Activated T-cell treated with anti-CD3 and anti-CD28 coated beads, Interleukin-2, amount 50 U/mL, for 72 hours (primary cell): ENCODE measurements at regions not wholly inside any gene's neighbourhood (a gene's known extent, or its start where the extent isn't known, plus 50 kb on each side); places are given as distances from the start of the nearest gene placed in this dataset.

ENCODE experiments used
- ATAC-seq, 2 donors: fragments of 150-1000 bp; cut with Tn5 transposase; replicated peaks in 1 of 2; 2 replicates each; pipeline ENCODE4 v1.10.0; 2021; ENCODE audit warnings: moderate library complexity in 2 of 2, mild to moderate bottlenecking in 1 of 2
- DNase-seq, 2 donors: peaks; one replicate each; pipeline ENCODE4 v3.0.0; 2021 to 2022; ENCODE audit warnings: mixed read lengths in 1 of 2
- H3K27ac Mint-ChIP-seq: one replicate; pipeline ENCODE4 v1.8.0; 2022; ENCODE audit warnings: mild to moderate bottlenecking, moderate library complexity, mixed read lengths
- H3K27me3 Mint-ChIP-seq: one replicate; pipeline ENCODE4 v1.8.0; 2022; ENCODE audit warnings: low read depth, mixed read lengths
- H3K36me3 Mint-ChIP-seq, 2 donors: one replicate each; pipeline ENCODE4 v1.8.0; 2022; ENCODE audit warnings: mixed read lengths in 2 of 2, mild to moderate bottlenecking in 1 of 2; ENCODE audit not compliant: insufficient read depth in 2 of 2
- H3K4me1 Mint-ChIP-seq: one replicate; pipeline ENCODE4 v1.8.0; 2022; ENCODE audit warnings: low read depth, mixed read lengths
- H3K4me3 Mint-ChIP-seq, 2 donors: one replicate each; pipeline ENCODE4 v1.8.0; 2022; ENCODE audit warnings: mild to moderate bottlenecking in 2 of 2, mixed read lengths in 2 of 2, moderate library complexity in 2 of 2
- H3K9me3 Mint-ChIP-seq, 2 donors: one replicate each; pipeline ENCODE4 v1.8.0; 2022; ENCODE audit warnings: mixed read lengths in 2 of 2

DNA sequence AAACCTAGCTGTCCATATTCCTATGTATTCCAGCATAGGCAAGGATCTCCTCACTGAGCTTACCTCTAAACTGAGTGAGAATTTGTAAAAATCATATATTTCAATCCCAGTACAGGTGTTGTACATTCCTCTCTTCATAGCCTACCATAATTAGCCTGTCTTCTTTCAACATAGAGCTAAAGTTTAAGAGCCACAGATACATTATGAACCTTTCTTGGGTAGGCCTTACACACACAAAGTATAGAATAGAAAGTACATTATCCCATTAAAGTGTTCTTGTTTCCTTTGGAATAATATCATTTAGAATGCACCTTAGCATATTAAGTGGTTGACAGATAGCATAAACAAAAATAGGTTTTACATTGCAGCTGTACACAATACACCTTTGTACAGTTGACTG lies 282.1 kb upstream of the TMEM161B start:
- H3K27ac Mint-ChIP-seq = no peak overlapping the region
- H3K36me3 Mint-ChIP-seq = no peaks in the 10 kb centered on the region
- ATAC-seq = no peak
- no peak for DNase-seq
- no peak overlapping the region for H3K4me3 Mint-ChIP-seq
- no peaks in the 10 kb centered on the region for H3K4me1 Mint-ChIP-seq
- H3K27me3 Mint-ChIP-seq = no peaks in the 10 kb centered on the region
- H3K9me3 Mint-ChIP-seq = no peaks in the 10 kb centered on the region

DNA sequence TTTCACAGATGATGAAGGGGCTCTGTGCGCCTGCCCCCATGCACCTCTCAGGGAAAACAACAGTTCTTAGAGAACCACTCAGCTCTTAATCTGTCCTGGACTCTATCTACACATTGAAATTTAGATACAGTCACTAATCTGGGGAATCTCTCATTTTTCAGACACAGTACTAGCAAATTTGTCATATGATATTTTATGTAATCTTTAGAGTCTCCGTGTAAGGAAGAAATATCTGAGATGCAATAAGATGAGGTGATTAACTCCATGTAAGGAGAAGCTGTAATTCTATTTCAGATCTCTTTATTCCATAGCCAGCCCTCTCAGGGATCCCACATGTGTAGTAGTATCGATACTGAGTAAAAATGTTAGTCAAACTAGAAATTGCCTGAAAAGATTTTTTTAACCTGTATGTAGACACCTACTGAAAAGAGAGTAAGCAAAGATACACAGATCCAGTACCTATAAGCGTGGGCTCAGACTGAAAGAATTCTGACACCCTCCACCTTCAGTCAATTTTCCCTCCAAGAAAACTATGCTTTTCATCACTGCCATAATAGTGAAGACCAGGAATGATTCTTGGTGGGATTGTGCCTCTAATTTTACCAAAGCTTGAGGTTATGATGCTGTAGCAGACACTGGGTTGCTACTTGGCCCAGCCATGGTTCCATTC lies 279.6 kb upstream of the TMEM161B start:
- Mint-ChIP-seq H3K27ac (no peak overlapping the region), H3K4me3 (no peak overlapping the region), H3K9me3 (no peaks in the 10 kb centered on the region), H3K4me1 (no peaks in the 10 kb centered on the region), H3K36me3 (no peaks in the 10 kb centered on the region), H3K27me3 (no peaks in the 10 kb centered on the region)
- ATAC-seq = no peak
- no peak for DNase-seq

DNA sequence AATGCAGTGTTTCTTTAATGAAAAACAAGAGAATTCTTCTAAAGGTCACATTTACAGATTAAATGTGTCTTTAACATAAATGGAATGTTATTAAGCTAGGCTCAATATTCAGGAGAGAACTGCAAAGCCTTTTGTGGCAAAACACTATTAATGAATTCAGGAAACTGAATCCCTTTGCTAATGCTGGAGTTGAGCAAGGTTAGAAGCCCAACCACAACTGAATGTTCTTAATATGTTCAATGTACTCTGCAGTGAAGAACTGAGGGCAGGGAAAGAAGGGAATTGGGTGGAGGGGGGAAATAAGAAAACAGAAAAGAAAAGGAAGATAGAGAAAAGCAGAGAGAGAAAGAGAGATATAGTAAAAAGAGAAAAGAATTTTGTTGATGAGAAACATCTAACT lies 276.7 kb upstream of the TMEM161B start:
- Mint-ChIP-seq H3K4me3 (no peak overlapping the region), H3K36me3 (no peaks in the 10 kb centered on the region), H3K4me1 (no peaks in the 10 kb centered on the region), H3K27me3 (no peaks in the 10 kb centered on the region), H3K27ac (no peak overlapping the region), H3K9me3 (no peaks in the 10 kb centered on the region)
- DNase-seq (no peak), ATAC-seq (no peak)

DNA sequence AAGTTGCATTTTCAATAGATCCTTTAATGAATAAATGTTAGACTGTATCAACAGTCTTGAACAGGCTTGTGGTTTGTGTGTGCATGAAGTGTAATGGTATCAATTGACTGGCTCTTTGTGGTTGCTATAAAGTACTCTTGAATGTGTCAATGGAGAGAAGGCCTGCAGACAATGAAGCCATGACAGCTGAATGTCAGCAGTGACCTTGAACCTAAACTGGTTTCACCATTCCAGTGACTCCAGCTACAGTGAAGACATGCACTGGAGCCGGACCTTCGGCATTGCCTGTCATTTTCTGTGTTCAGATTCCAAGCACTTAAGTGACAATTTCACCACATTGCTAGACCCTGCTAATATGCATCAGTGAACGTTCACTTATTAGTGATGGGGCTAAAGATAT lies 276.0 kb upstream of the TMEM161B start:
- H3K4me3 Mint-ChIP-seq = no peak overlapping the region
- H3K9me3 Mint-ChIP-seq = no peaks in the 10 kb centered on the region
- no peaks in the 10 kb centered on the region for H3K36me3 Mint-ChIP-seq
- DNase-seq (no peak), ATAC-seq (no peak)
- no peaks in the 10 kb centered on the region for H3K27me3 Mint-ChIP-seq
- no peak overlapping the region for H3K27ac Mint-ChIP-seq
- H3K4me1 Mint-ChIP-seq = no peaks in the 10 kb centered on the region

DNA sequence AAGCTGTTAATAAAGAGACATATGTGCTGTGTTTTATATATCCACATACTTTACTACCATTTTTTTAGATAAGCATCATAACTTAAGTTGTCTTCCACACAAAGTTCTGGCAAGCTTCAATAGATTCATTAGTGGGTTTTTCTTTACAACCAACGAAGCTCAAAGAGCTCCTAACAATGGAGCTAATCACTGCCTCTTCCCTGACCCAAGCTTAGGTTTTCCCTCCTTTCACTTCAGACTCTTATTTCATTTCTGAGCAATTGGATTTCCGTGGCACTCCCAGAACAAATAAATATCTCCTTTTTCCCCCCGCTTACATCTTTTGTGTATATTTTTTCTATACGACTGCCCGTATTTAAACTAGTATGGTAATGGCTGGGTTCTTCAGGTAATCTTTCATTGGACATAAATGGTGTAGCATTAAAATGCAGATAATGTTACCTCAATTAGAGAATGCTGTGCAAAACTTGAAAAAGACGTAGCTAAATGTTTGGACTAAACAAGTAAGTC lies 275.5 kb upstream of the TMEM161B start:
- ATAC-seq (no peak), DNase-seq (no peak)
- no peaks in the 10 kb centered on the region for H3K36me3 Mint-ChIP-seq
- no peaks in the 10 kb centered on the region for H3K9me3 Mint-ChIP-seq
- H3K27ac Mint-ChIP-seq = no peak overlapping the region
- H3K4me1 Mint-ChIP-seq = no peaks in the 10 kb centered on the region
- H3K27me3 Mint-ChIP-seq = peaks cover under 1% of the 10 kb centered on the region
- H3K4me3 Mint-ChIP-seq = no peak overlapping the region

DNA sequence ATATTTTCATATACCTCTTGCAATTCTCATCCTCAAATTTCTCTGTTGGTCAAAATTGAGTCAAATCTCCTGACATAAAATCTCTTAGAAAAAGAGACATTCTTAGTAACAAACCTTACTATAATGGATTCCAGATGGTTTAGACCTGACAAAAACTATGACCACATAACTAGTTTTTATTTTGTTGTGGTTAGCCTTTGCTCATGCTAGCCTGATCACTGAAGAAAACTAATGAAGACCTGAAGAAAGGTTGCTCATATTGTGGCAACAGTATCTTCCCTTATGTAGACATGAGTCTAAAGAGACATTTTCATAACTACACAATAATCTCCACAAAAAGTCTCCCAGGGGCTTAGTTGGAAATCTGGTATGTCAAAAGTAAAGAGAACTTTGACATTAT lies 274.1 kb upstream of the TMEM161B start:
- Mint-ChIP-seq H3K27ac (no peak overlapping the region), H3K27me3 (peaks cover 11% of the 10 kb centered on the region), H3K4me3 (no peak overlapping the region), H3K9me3 (no peaks in the 10 kb centered on the region), H3K4me1 (no peaks in the 10 kb centered on the region), H3K36me3 (no peaks in the 10 kb centered on the region)
- ATAC-seq = no peak
- DNase-seq = no peak

DNA sequence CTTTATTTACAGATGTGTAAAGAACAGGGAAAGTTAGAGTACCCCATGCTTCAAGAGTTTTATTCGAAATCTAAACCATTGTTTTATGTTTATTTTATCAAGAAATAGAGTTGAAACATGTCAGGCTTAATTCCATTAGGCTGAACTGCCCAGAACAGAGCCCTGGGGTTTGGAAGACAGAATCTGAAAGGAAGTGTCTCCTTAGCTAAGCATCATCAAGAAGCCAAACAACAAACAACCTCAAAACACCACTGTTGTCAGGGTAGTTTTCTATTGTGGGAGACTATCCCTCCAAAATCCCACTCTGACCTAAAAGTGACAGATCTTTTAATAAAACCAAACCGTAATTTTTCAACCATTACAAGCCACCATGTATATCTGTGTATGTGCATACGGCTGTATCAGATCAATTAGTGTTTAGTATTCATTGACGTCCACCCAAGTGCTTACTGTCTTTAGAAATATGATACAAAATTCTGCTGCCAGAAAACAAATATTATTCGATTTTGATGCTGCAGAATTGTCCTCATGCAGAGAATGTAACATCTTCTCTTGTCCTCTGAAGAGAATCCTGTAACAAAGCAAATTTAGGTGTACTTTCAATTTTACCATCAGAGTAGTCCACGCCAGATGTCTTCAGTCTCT lies 271.9 kb upstream of the TMEM161B start:
- no peaks in the 10 kb centered on the region for H3K9me3 Mint-ChIP-seq
- H3K27ac Mint-ChIP-seq = no peak overlapping the region
- DNase-seq (no peak), ATAC-seq (no peak)
- H3K4me1 Mint-ChIP-seq = no peaks in the 10 kb centered on the region
- H3K4me3 Mint-ChIP-seq = no peak overlapping the region
- no peaks in the 10 kb centered on the region for H3K36me3 Mint-ChIP-seq
- peaks cover 11% of the 10 kb centered on the region for H3K27me3 Mint-ChIP-seq

DNA sequence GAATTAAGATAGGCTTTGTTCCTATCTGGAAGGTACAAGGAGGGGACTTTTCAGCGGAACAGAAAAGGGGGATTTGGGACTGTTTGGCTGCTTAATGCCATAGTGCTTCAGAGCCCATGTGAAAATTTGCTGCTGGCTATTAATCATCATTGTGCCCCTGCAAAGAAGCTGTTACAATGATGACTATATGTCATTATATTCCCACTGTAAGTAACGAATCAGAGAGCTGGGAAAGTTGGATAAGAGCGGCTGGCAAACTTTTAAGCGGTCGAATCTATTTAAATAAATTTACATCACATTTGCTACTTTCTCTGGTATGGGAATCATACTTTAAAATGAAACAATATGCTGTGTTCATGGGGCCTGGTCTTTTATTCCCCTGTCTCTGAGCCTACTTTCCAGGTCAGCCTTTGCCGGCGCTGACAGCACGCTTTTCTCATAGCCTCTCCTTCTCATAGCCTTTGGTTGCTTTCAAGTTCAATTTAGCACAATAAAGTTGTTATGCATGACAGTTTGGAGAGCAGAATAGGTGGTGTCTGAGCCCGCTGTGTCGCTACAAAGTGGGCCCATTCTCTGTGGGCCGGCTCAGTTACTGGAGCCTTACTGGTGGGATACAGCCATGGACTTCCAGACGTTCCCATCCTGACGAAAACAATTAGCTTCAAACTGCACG lies 271.2 kb upstream of the TMEM161B start:
- ATAC-seq (no peak), DNase-seq (no peak)
- Mint-ChIP-seq H3K9me3 (no peaks in the 10 kb centered on the region), H3K36me3 (no peaks in the 10 kb centered on the region), H3K4me3 (no peak overlapping the region), H3K27me3 (peaks cover 11% of the 10 kb centered on the region), H3K27ac (no peak overlapping the region), H3K4me1 (no peaks in the 10 kb centered on the region)

DNA sequence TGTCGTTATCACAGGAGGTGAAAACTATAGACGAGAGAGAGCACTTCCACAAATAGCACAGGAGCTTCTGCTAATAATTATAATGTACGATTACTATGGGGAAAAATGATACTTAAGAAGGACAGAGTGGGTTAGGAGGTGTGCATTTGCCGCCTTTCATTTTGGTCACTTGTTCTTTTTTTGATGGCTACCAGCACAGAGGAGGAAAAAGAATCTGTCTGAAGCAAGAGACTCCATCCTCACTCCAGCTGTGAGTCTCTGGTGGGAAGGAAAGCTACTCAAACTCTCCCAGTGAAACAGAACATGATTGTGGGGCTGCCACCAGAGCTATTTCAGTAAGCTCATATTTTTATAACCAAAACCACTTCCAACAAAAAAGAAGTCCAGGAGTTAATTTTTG lies 270.4 kb upstream of the TMEM161B start:
- peaks cover 0 to under 1% of the 10 kb centered on the region in 2 donors for H3K36me3 Mint-ChIP-seq
- ATAC-seq = no peak
- no peak overlapping the region for H3K4me3 Mint-ChIP-seq
- no peaks in the 10 kb centered on the region for H3K4me1 Mint-ChIP-seq
- H3K27ac Mint-ChIP-seq = no peak overlapping the region
- DNase-seq = no peak
- peaks cover 12% of the 10 kb centered on the region for H3K27me3 Mint-ChIP-seq
- H3K9me3 Mint-ChIP-seq = peaks cover 0 to under 1% of the 10 kb centered on the region in 2 donors

DNA sequence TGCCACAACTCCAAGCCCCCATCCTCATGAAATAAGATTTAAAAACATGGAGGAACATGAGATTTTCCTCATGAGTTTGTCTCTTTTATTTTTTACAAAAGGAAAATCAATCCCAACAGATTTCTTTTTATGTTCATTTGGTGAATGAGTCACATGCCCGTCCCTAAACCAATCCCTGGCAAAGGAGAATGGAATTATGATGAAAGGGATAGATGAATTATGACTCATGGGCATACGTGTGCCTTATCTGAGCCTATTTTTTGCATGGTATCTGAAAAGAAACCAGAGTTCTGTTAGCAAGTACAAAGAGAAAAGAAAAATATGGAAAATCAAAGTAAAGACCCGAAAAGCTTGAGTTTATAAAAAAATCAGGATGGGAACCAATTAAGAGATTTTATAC lies 267.5 kb upstream of the TMEM161B start:
- peaks cover 2 to 6% of the 10 kb centered on the region in 2 donors for H3K9me3 Mint-ChIP-seq
- DNase-seq (no peak), ATAC-seq (no peak)
- H3K4me3 Mint-ChIP-seq = no peak overlapping the region
- H3K36me3 Mint-ChIP-seq = peaks cover 0 to 4% of the 10 kb centered on the region in 2 donors
- H3K4me1 Mint-ChIP-seq = no peaks in the 10 kb centered on the region
- peaks cover 31% of the 10 kb centered on the region for H3K27me3 Mint-ChIP-seq
- H3K27ac Mint-ChIP-seq = no peak overlapping the region

DNA sequence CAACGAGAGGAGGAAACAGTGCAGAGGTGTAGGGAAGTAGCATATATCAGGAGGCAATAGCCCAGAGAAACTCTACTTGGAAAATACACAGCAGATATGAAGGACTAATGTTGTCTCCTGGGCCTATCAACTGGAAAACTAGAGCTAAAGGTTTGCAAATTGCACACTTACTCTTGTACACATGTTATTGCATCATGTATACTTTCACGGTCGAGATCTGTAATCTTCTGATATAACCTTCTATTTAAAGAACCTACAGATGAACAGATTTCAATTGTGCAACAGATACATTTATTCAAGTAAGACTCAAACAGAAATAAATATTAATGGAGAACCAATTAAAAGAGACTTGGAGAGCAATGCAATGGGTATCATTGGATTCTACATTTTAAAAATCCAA lies 256.3 kb upstream of the TMEM161B start:
- H3K27ac Mint-ChIP-seq = no peak overlapping the region
- no peak for DNase-seq
- no peaks in the 10 kb centered on the region for H3K9me3 Mint-ChIP-seq
- H3K4me3 Mint-ChIP-seq = no peak overlapping the region
- peaks cover 6% of the 10 kb centered on the region for H3K27me3 Mint-ChIP-seq
- H3K36me3 Mint-ChIP-seq = no peaks in the 10 kb centered on the region
- H3K4me1 Mint-ChIP-seq = no peaks in the 10 kb centered on the region
- no peak for ATAC-seq

DNA sequence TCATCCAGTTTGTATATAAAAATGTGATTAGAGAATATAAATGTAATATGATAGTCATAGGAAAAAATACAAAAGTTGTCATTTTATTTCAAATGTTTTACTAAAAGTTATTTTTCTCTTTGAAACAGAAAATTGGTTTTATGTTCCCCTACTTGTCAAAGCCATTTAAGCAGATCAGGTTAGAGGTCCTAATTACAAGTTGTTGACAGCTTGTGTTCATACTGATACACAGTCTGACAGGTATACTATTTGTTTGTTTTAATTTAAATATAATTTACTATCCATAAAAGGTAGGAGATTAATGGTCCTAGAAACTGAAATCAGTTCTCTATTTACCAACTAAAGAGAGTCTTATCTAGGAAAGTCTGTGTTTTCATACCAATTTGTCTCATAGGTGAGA lies 250.4 kb upstream of the TMEM161B start:
- Mint-ChIP-seq H3K4me3 (no peak overlapping the region), H3K9me3 (no peaks in the 10 kb centered on the region), H3K36me3 (no peaks in the 10 kb centered on the region), H3K4me1 (no peaks in the 10 kb centered on the region), H3K27me3 (peaks cover 11% of the 10 kb centered on the region), H3K27ac (no peak overlapping the region)
- DNase-seq = no peak
- no peak for ATAC-seq

DNA sequence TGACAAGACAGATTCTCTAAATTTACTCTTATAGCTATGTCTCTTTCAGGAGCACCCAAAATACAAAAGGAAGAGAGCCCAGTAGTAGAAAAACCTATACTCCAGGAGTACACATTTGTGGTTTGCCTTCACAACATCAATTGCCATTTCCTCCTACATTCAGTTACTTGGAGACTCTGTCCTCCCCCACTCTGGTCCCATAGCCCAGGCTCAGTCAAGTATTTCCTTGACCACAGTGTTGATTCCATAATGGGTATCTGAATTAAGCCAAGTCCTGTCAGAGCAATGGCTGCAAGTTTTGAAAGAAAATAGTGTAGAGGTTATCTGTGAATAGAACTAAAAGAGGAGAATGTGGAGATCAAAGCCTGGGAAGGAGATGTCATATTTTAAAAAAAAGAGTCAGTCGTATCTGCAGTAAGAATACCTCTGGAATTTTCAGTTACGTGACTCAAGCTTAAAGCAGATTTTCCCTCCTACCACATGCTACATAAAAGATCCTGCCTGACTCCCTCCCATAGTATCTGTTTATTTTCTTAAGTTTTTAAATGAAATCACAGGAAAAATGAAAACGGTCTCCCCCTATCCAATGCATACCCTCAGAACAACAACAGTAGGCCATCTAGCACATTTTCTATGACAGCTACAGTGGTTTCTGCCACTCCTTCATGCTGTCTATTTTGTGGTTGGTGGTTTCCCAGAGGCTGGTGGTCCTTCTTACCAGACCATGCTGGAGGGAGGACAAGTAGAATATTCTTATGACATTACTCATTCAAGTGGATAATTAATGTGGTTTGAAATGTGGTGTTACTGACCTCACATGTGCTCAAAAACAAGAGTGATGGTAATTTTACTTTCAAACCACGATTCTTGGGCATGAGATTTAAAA lies 249.7 kb upstream of the TMEM161B start:
- ATAC-seq (no peak), DNase-seq (no peak)
- peaks cover 18% of the 10 kb centered on the region for H3K27me3 Mint-ChIP-seq
- H3K9me3 Mint-ChIP-seq = no peaks in the 10 kb centered on the region
- no peak overlapping the region for H3K4me3 Mint-ChIP-seq
- H3K27ac Mint-ChIP-seq = no peak overlapping the region
- H3K36me3 Mint-ChIP-seq = no peaks in the 10 kb centered on the region
- no peaks in the 10 kb centered on the region for H3K4me1 Mint-ChIP-seq
